ENCODE measurements at regions not wholly inside any gene's neighbourhood (a gene's known extent, or its start where the extent isn't known, plus 50 kb on each side); places are given as distances from the start of the nearest gene placed in this dataset.
"Not testable (repeated sequence)": the region's sequence is repeated elsewhere in the genome, so short reads cannot be mapped to it uniquely, and the experiment has no call there.

DNA sequence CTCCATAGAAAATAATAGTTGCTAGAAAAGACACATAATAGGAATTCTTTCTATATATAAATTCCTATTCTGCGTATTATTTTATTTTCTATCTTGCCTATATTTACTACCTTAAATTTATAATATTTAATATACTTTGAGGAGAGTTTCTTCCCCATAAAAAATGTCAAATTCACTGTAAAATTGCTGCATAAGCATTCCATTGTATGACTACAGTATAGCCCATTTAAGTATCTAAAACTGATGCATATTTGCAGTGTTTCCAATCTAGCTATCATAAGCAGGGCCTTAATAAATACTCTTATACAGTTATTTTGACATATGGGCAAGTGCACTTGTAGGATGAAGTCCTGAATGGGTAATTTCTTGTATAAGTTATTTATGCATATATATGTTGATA lies 1088.6 kb upstream of the EPHA6 start:
- H3K9me3 Mint-ChIP-seq, result no peaks in the 10 kb centered on the region
- POLR2A ChIA-PET, result no interaction called here

GRCh38 chr3:95731753-95732152 lies 1082.6 kb upstream of the EPHA6 start:
- DNase-seq (no peak), ATAC-seq (ENCODE audit: low read depth) (no peak)
- Mint-ChIP-seq H3K27me3 (no peaks in the 10 kb centered on the region), H3K4me3 (no peak overlapping the region), H3K27ac (no peak overlapping the region), H3K9me3 (peaks cover under 1% of the 10 kb centered on the region), H3K36me3 (no peaks in the 10 kb centered on the region), H3K4me1 (no peaks in the 10 kb centered on the region)
- POLR2A ChIA-PET, result no interaction called here

More for the DNA sequence above, 1088.6 kb upstream of the EPHA6 start:
- Mint-ChIP-seq H3K4me3 (no peak overlapping the region), H3K36me3 (no peaks in the 10 kb centered on the region), H3K4me1 (no peaks in the 10 kb centered on the region), H3K27ac (no peak overlapping the region), H3K27me3 (no peaks in the 10 kb centered on the region)
- no peak for DNase-seq
- ATAC-seq (ENCODE audit: low read depth), result no peak

DNA sequence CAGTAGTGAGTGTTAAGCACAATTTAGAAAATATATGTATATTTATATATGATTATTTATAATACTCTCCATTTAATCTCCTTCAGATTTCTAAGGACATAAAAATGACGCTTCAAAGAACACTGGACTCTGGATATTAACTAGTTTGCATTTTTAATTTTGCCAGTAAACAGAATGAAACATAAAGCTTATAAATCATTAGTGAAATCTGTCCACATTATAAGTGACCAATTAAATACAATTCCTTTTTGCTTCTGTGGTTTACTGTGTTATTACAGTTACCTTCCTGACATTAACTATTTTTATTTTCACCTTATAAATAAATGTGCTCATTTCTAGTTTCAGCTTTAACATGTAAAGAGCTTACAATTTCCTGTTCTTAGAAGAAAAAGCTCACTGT lies 1081.1 kb upstream of the EPHA6 start:
- Mint-ChIP-seq H3K4me3 (no peak overlapping the region), H3K4me1 (no peaks in the 10 kb centered on the region), H3K27me3 (no peaks in the 10 kb centered on the region), H3K9me3 (peaks cover 1% of the 10 kb centered on the region), H3K36me3 (no peaks in the 10 kb centered on the region), H3K27ac (no peak overlapping the region)
- ATAC-seq (ENCODE audit: low read depth), result no peak
- DNase-seq, result no peak
- POLR2A ChIA-PET, result no interaction called here

- H3K9me3 Mint-ChIP-seq, result peaks cover 1% of the 10 kb centered on the region
- no peaks in the 10 kb centered on the region for H3K4me1 Mint-ChIP-seq
- no peaks in the 10 kb centered on the region for H3K36me3 Mint-ChIP-seq
- no peak overlapping the region for H3K4me3 Mint-ChIP-seq
- H3K27ac Mint-ChIP-seq, result no peak overlapping the region
- DNase-seq (no peak), ATAC-seq (ENCODE audit: low read depth) (no peak)
- POLR2A ChIA-PET, result no interaction called here
- H3K27me3 Mint-ChIP-seq, result no peaks in the 10 kb centered on the region
Observed at GRCh38 chr3:95738045-95738444, 1076.3 kb upstream of the EPHA6 start.

DNA sequence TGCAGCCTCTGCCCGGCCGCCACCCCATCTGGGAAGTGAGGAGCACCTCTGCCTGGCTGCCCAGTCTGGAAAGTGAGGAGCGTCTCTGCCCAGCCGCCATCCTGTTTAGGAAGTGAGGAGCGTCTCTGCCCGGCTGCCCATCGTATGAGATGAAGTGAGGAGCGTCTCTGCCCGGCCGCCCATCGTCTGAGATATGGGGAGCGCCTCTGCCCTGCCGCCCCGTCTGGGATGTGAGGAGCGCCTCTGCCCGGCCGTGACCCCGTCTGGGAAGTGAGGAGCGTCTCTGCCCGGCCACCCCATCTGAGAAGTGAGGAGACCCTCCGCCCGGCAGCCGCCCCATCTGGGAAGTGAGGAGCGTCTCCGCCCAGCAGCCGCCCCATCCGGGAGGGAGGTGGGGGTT lies 1069.5 kb upstream of the EPHA6 start:
- POLR2A ChIA-PET; H3K36me3 Mint-ChIP-seq; H3K4me1 Mint-ChIP-seq; H3K27ac Mint-ChIP-seq; H3K27me3 Mint-ChIP-seq; DNase-seq; H3K9me3 Mint-ChIP-seq; H3K4me3 Mint-ChIP-seq; ATAC-seq (ENCODE audit: low read depth): not testable (repeated sequence)

DNA sequence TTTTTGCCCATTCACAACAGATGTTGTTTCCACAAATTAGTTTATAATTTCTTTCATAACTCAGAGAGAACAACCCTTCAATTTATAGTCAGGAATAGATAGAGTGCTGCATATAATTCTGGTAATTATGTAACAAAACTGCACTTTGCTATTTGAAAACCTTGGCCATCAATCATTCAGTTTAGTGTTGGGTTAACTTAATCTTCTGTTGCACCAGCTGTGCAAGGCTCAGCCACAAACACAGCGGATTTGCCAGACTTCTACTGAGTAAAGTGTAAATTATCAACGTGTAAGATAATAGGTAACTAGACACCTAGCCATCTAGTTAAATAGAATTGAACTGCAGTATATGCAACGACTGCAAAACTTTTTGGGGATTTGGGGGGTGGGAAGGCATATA lies 1064.3 kb upstream of the EPHA6 start:
- H3K36me3 Mint-ChIP-seq, result no peaks in the 10 kb centered on the region
- H3K9me3 Mint-ChIP-seq, result no peaks in the 10 kb centered on the region
- no peaks in the 10 kb centered on the region for H3K4me1 Mint-ChIP-seq
- no peak overlapping the region for H3K27ac Mint-ChIP-seq
- no peaks in the 10 kb centered on the region for H3K27me3 Mint-ChIP-seq
- no peak for DNase-seq
- POLR2A ChIA-PET, result no interaction called here
- no peak for ATAC-seq (ENCODE audit: low read depth)
- no peak overlapping the region for H3K4me3 Mint-ChIP-seq

GRCh38 chr3:95751509-95751908 lies 1062.9 kb upstream of the EPHA6 start:
- Mint-ChIP-seq H3K4me3 (no peak overlapping the region), H3K27ac (no peak overlapping the region), H3K9me3 (no peaks in the 10 kb centered on the region), H3K27me3 (no peaks in the 10 kb centered on the region), H3K4me1 (no peaks in the 10 kb centered on the region), H3K36me3 (no peaks in the 10 kb centered on the region)
- no peak for ATAC-seq (ENCODE audit: low read depth)
- no peak for DNase-seq
- POLR2A ChIA-PET, result no interaction called here

GRCh38 chr3:95752199-95752598 lies 1062.2 kb upstream of the EPHA6 start:
- Mint-ChIP-seq H3K4me3 (no peak overlapping the region), H3K9me3 (no peaks in the 10 kb centered on the region), H3K36me3 (no peaks in the 10 kb centered on the region), H3K4me1 (no peaks in the 10 kb centered on the region), H3K27ac (no peak overlapping the region), H3K27me3 (no peaks in the 10 kb centered on the region)
- DNase-seq (no peak), ATAC-seq (ENCODE audit: low read depth) (no peak)
- POLR2A ChIA-PET, result no interaction called here

DNA sequence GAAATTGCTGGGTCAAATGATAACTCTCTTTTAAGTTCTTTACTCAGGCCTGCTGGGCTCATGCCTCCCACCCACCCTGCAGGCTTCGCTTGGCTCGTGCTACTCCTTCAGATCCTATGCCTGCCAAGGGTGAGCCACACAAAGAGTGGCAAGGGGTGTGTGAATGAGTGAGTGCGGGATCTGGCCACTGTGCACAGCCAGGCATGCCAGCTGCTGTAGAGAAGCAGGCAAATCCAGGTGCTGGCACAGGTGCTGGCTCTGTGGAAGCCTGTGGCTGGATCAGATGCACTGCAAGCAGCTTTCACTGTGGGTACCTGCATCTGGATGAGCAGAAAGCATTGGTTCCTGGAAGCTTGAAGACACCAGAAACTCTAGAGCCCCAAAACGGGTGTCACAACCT lies 1055.7 kb upstream of the EPHA6 start:
- Mint-ChIP-seq H3K27ac (no peak overlapping the region), H3K4me3 (no peak overlapping the region), H3K36me3 (no peaks in the 10 kb centered on the region), H3K27me3 (no peaks in the 10 kb centered on the region), H3K4me1 (no peaks in the 10 kb centered on the region), H3K9me3 (peaks cover 5% of the 10 kb centered on the region)
- POLR2A ChIA-PET, result no interaction called here
- no peak for ATAC-seq (ENCODE audit: low read depth)
- no peak for DNase-seq

DNA sequence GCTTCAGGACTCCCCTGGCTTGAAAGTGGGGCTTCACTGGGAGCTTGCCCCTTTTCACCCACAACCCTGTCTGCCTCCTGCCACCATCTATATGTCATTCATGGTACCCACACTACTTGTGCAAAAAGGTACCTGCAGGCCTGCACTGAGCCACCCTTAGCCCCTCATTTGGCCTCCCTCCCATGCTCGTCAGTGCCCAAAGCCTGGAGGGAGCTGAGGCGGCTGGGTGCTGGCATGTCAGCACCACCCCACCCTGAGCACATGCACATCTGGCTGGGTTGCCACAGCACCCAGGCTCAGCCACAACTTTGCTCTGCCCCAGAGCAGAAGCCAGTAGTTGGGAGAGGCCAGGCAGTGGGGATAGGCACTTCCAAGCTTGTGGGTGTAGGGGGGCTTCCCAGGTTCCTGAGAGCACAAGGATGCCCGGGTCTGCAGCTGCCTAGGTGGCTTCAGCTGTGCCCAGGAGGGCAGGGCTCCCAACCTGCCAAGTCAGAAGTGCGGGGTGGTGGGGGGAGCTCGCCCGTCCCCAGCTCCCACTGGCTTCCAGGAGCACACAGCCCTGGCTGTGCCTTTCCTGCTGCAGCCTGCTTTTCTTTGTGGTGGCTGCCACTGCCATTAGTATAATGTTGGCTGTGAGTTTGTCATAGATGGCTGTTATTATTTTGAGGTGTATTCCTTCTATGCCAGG lies 1054.6 kb upstream of the EPHA6 start:
- Mint-ChIP-seq H3K4me3 (no peak overlapping the region), H3K9me3 (peaks cover 5% of the 10 kb centered on the region), H3K27ac (no peak overlapping the region), H3K36me3 (no peaks in the 10 kb centered on the region), H3K27me3 (no peaks in the 10 kb centered on the region), H3K4me1 (no peaks in the 10 kb centered on the region)
- POLR2A ChIA-PET, result no interaction called here
- DNase-seq (no peak), ATAC-seq (ENCODE audit: low read depth) (no peak)

- Mint-ChIP-seq H3K27ac (no peak overlapping the region), H3K36me3 (no peaks in the 10 kb centered on the region), H3K9me3 (peaks cover 8% of the 10 kb centered on the region), H3K4me1 (no peaks in the 10 kb centered on the region), H3K4me3 (no peak overlapping the region), H3K27me3 (no peaks in the 10 kb centered on the region)
- DNase-seq, result no peak
- POLR2A ChIA-PET, result no interaction called here
- no peak for ATAC-seq (ENCODE audit: low read depth)
Observed at GRCh38 chr3:95775486-95776094, 1038.8 kb upstream of the EPHA6 start.

GRCh38 chr3:95781598-95781997 lies 1032.8 kb upstream of the EPHA6 start:
- peaks cover 2% of the 10 kb centered on the region for H3K9me3 Mint-ChIP-seq
- ATAC-seq (ENCODE audit: low read depth) (no peak), DNase-seq (no peak)
- H3K27ac Mint-ChIP-seq, result no peak overlapping the region
- H3K4me3 Mint-ChIP-seq, result no peak overlapping the region
- H3K36me3 Mint-ChIP-seq, result no peaks in the 10 kb centered on the region
- POLR2A ChIA-PET, result no interaction called here
- H3K27me3 Mint-ChIP-seq, result no peaks in the 10 kb centered on the region
- no peaks in the 10 kb centered on the region for H3K4me1 Mint-ChIP-seq

- POLR2A ChIA-PET, result no interaction called here
- ATAC-seq (ENCODE audit: low read depth) (no peak), DNase-seq (no peak)
- Mint-ChIP-seq H3K27me3 (no peaks in the 10 kb centered on the region), H3K4me3 (no peak overlapping the region), H3K9me3 (peaks cover under 1% of the 10 kb centered on the region), H3K27ac (no peak overlapping the region), H3K4me1 (no peaks in the 10 kb centered on the region), H3K36me3 (no peaks in the 10 kb centered on the region)
Observed at GRCh38 chr3:95789111-95789510, 1025.3 kb upstream of the EPHA6 start.

DNA sequence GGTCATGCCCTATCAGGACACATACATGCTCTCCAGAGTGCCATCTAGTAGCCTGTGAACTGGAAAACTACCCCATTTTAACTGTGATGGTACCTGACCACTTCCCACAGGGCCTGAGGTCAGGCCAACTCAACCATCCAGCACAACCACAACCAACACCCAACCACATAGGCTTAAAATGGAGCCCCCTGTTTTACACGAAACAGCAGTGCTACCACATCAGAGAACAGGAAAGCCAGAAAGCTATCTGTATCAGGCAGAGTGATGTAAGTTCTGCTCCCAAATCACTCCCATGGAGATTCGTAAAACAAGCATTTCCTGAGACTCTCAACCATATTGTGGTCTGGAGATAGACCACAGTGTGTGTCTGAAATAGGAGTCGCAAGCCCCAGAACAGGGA lies 1017.3 kb upstream of the EPHA6 start:
- H3K9me3 Mint-ChIP-seq, result peaks cover 3% of the 10 kb centered on the region
- no peak for DNase-seq
- no peaks in the 10 kb centered on the region for H3K4me1 Mint-ChIP-seq
- POLR2A ChIA-PET, result no interaction called here
- H3K36me3 Mint-ChIP-seq, result no peaks in the 10 kb centered on the region
- no peak overlapping the region for H3K4me3 Mint-ChIP-seq
- no peaks in the 10 kb centered on the region for H3K27me3 Mint-ChIP-seq
- ATAC-seq (ENCODE audit: low read depth), result no peak
- no peak overlapping the region for H3K27ac Mint-ChIP-seq

- DNase-seq (no peak), ATAC-seq (ENCODE audit: low read depth) (no peak)
- POLR2A ChIA-PET, result no interaction called here
- Mint-ChIP-seq H3K27ac (no peak overlapping the region), H3K9me3 (peaks cover 3% of the 10 kb centered on the region), H3K36me3 (no peaks in the 10 kb centered on the region), H3K27me3 (no peaks in the 10 kb centered on the region), H3K4me1 (no peaks in the 10 kb centered on the region), H3K4me3 (no peak overlapping the region)
Observed at GRCh38 chr3:95798628-95799027, 1015.8 kb upstream of the EPHA6 start.

All from activated naive CD8-positive, alpha-beta T cell treated with anti-CD3 and anti-CD28 coated beads, Interleukin-2, amount 10 ng/mL, durations not matched to agents 7 days and 5 days (primary cell).